ENCODE measurements at regions not wholly inside any gene's neighbourhood (a gene's known extent, or its start where the extent isn't known, plus 50 kb on each side); places are given as distances from the start of the nearest gene placed in this dataset.

DNA sequence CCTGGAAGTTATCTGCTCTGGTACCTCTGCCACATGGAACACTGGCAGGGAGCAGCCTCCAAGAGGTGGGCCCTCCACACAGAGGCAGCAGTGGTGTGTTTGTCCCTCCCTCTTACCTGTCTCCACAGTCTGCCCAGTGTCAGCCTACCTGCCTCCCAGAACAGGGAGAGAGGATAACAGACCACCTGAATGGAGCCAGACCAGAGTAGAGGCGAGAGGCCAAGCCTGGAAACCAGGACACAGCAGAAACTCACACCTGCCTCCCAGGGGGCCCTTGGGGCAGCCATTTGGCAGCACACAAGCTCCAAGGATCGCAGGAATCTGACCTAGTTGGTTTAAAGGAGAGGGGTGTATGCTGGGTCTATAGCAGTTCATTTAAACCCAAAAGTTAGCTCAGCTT is 100.2 kb upstream of the ZNF366 start:
- peaks cover 21% of the 10 kb centered on the region for H3K4me1 ChIP-seq (ENCODE audit: low read depth)
- no peaks in the 10 kb centered on the region for H3K9me3 ChIP-seq
- intact Hi-C loops (cut with DNase I, micrococcal nuclease) = no loop called here
- ATAC-seq (no peak), DNase-seq (no peak)
- H3K4me3 ChIP-seq = no peak overlapping the region
- TF ChIP-seq, protein P1, sequence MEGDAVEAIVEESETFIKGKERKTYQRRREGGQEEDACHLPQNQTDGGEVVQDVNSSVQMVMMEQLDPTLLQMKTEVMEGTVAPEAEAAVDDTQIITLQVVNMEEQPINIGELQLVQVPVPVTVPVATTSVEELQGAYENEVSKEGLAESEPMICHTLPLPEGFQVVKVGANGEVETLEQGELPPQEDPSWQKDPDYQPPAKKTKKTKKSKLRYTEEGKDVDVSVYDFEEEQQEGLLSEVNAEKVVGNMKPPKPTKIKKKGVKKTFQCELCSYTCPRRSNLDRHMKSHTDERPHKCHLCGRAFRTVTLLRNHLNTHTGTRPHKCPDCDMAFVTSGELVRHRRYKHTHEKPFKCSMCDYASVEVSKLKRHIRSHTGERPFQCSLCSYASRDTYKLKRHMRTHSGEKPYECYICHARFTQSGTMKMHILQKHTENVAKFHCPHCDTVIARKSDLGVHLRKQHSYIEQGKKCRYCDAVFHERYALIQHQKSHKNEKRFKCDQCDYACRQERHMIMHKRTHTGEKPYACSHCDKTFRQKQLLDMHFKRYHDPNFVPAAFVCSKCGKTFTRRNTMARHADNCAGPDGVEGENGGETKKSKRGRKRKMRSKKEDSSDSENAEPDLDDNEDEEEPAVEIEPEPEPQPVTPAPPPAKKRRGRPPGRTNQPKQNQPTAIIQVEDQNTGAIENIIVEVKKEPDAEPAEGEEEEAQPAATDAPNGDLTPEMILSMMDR (IDR thresholded peaks at IDR 0.05) = no peak
- H3K36me3 ChIP-seq (ENCODE audit: low read depth) = no peaks in the 10 kb centered on the region

DNA sequence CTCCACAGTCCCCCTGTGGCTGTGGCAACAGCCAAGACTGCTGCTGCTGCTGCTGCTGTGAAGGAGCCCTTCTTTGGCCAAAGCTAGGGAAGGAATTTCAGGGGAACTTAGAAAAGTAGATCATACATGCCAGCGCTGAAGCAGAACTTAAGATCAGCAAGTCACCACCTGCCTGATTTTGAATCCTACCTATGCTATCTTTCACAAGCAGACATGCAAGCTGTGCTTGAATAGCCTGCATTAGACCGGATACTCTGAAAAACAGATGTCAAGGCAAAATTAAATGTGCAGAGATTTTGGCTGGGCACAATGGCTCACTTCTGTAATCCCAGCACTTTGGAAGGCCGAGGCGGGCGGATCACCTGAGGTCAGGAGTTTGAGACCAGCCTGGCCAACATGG is 99.3 kb upstream of the ZNF366 start:
- Histone ChIP-seq H3K4me1 (ENCODE audit: low read depth) (peaks cover 22% of the 10 kb centered on the region), H3K9me3 (no peaks in the 10 kb centered on the region), H3K36me3 (ENCODE audit: low read depth) (no peaks in the 10 kb centered on the region), H3K4me3 (no peak overlapping the region)
- intact Hi-C loops (cut with DNase I, micrococcal nuclease) = no loop called here
- TF ChIP-seq, protein P1 (IDR thresholded peaks at IDR 0.05) = no peak
- ATAC-seq (no peak), DNase-seq (no peak)

DNA sequence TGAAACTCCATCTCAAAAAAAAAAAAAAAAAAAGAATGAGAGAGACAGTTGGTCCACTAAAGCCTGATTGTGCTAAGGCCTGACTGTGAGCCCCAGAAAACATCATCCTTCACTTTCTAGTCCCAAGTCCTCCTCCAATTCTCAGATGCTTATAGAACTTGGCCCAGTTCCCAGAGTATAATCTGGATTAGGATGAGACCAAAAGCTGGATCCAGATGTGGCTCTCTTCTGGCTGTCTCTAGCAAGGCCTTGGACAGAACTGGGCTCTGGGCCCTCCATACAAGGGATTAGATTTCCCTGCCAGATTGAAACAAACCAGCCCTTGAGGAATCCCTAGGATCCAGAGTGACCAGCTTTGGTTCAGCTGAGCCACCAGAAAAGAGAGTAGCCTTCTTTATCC is 98.4 kb upstream of the ZNF366 start:
- DNase-seq (no peak), ATAC-seq (no peak)
- intact Hi-C loops (cut with DNase I, micrococcal nuclease) = no loop called here
- no peaks in the 10 kb centered on the region for H3K36me3 ChIP-seq (ENCODE audit: low read depth)
- H3K9me3 ChIP-seq = no peaks in the 10 kb centered on the region
- TF ChIP-seq, protein P1 (IDR thresholded peaks at IDR 0.05) = no peak
- peaks cover 26% of the 10 kb centered on the region for H3K4me1 ChIP-seq (ENCODE audit: low read depth)
- no peak overlapping the region for H3K4me3 ChIP-seq

DNA sequence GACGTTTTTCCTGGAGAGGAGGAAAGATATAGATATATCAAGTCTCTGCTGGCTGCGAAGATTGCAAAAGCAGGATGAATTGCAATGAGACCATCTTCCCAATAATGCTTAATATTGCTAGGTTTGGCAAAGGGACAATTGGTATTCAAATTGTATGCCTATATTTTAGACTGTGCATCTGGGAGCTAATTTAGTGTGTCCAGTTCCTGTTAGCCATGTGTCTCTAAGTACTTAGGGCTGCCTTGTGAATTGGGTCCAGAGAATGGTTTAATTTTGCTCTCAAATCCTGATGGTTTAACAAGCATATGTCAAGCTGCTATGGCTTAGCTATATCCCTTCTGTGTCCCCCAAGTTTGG is 97.6 kb upstream of the ZNF366 start:
- H3K4me3 ChIP-seq = no peak overlapping the region
- ATAC-seq (no peak), DNase-seq (no peak)
- intact Hi-C loops (cut with DNase I, micrococcal nuclease) = no loop called here
- H3K9me3 ChIP-seq = no peaks in the 10 kb centered on the region
- peaks cover 34% of the 10 kb centered on the region for H3K4me1 ChIP-seq (ENCODE audit: low read depth)
- TF ChIP-seq, protein P1 (IDR thresholded peaks at IDR 0.05) = no peak
- H3K36me3 ChIP-seq (ENCODE audit: low read depth) = no peaks in the 10 kb centered on the region

DNA sequence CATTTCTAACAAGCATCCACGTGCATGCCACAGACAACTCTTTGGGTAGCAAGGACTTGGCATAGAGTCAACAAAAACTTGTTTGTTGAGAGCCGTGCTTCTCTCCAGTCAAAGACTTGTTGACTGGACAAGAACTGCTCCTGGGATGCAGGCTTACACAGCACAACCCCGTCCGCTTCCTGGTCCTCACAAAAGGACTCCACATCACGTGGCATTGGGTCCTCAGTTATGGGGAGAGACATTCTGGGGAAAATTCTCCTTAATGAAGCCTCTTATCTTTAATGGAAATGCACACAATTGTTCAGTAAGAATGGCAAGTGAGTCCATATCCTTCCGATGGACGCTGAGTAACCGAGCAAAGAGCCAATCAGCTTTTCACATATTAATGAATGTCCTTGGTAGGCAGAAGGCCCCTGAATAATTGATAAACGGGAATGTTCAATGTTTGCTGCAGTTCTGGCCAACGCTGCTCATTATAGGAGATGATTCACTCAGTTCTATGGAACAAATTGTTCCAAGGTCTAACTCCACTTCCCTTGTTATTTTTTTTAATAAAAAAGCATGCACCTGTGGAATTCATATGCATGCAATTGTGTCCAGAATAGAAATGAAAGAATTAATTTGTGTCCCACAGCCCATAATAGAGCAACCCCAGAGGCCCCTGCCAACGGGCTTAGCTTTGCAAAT is 97.0 kb upstream of the ZNF366 start:
- TF ChIP-seq, protein P1 (IDR thresholded peaks at IDR 0.05) = no peak
- peaks cover 37% of the 10 kb centered on the region for H3K4me1 ChIP-seq (ENCODE audit: low read depth)
- intact Hi-C loops (cut with DNase I, micrococcal nuclease) = no loop called here

More for the DNA sequence above, 97.0 kb upstream of the ZNF366 start:
- DNase-seq (no peak), ATAC-seq (no peak)
- no peak overlapping the region for H3K4me3 ChIP-seq
- H3K36me3 ChIP-seq (ENCODE audit: low read depth) = no peaks in the 10 kb centered on the region
- no peaks in the 10 kb centered on the region for H3K9me3 ChIP-seq
